GM21528 (cell line): ENCODE measurements at regions not wholly inside any gene's neighbourhood (a gene's known extent, or its start where the extent isn't known, plus 50 kb on each side); places are given as distances from the start of the nearest gene placed in this dataset.
"Not testable (repeated sequence)": the region's sequence is repeated elsewhere in the genome, so short reads cannot be mapped to it uniquely, and the experiment has no call there.

Experiments used
- ATAC-seq: cut with Tn5 transposase; IDR thresholded peaks from one replicate; pipeline ENCODE4 v1.9.1; 2021; ENCODE audit warnings: mild to moderate bottlenecking, moderate library complexity; ENCODE audit not compliant: unreplicated experiment, low FRiP score

GRCh38 chr5:117433818-117434217 is 859.2 kb upstream of the SEMA6A start:
- no peak for ATAC-seq

- ATAC-seq = no peak
Measured at GRCh38 chr5:117431091-117431490, 856.5 kb upstream of the SEMA6A start.

- no peak for ATAC-seq
Measured at GRCh38 chr5:117425163-117425562, 850.5 kb upstream of the SEMA6A start.

GRCh38 chr5:117424559-117424958 is 849.9 kb upstream of the SEMA6A start:
- no peak for ATAC-seq

GRCh38 chr5:117417501-117417900 is 842.9 kb upstream of the SEMA6A start:
- ATAC-seq = no peak

GRCh38 chr5:117414926-117415325 is 840.3 kb upstream of the SEMA6A start:
- no peak for ATAC-seq

- ATAC-seq = no peak
Measured at GRCh38 chr5:117411701-117412100, 837.1 kb upstream of the SEMA6A start.

GRCh38 chr5:117405197-117405596 is 830.6 kb upstream of the SEMA6A start:
- ATAC-seq = no peak

- ATAC-seq = no peak
Measured at GRCh38 chr5:117394506-117395157, 820.0 kb upstream of the SEMA6A start.

GRCh38 chr5:117393125-117393524 is 818.5 kb upstream of the SEMA6A start:
- no peak for ATAC-seq

GRCh38 chr5:117380316-117380715 is 805.7 kb upstream of the SEMA6A start:
- no peak for ATAC-seq

GRCh38 chr5:117379521-117379920 is 804.9 kb upstream of the SEMA6A start:
- ATAC-seq = no peak

- ATAC-seq = no peak
Measured at GRCh38 chr5:117376748-117377147, 802.1 kb upstream of the SEMA6A start.

- ATAC-seq = no peak
Measured at GRCh38 chr5:117359895-117360294, 785.3 kb upstream of the SEMA6A start.

- no peak for ATAC-seq
Measured at GRCh38 chr5:117357886-117358285, 783.3 kb upstream of the SEMA6A start.

GRCh38 chr5:117347280-117347679 is 772.7 kb upstream of the SEMA6A start:
- ATAC-seq = no peak

GRCh38 chr5:117343726-117344125 is 769.1 kb upstream of the SEMA6A start:
- ATAC-seq = not testable (repeated sequence)

GRCh38 chr5:117337064-117337749 is 762.6 kb upstream of the SEMA6A start:
- no peak for ATAC-seq

- no peak for ATAC-seq
Measured at GRCh38 chr5:117336208-117336607, 761.6 kb upstream of the SEMA6A start.

GRCh38 chr5:117333011-117333410 is 758.4 kb upstream of the SEMA6A start:
- ATAC-seq = no peak

- no peak for ATAC-seq
Measured at GRCh38 chr5:117332341-117332740, 757.7 kb upstream of the SEMA6A start.

GRCh38 chr5:117327511-117327910 is 752.9 kb upstream of the SEMA6A start:
- ATAC-seq = no peak
